ENCODE measurements at regions not wholly inside any gene's neighbourhood (a gene's known extent, or its start where the extent isn't known, plus 50 kb on each side); places are given as distances from the start of the nearest gene placed in this dataset.

GRCh38 chr16:77592021-77592420, 130.3 kb upstream of the NUDT7 start:
- DNase-seq (ENCODE audit: low read depth), result no peak

- DNase-seq (ENCODE audit: low read depth), result no peak
Measured at GRCh38 chr16:77594057-77594456, 128.3 kb upstream of the NUDT7 start.

GRCh38 chr16:77594799-77595596, 127.3 kb upstream of the NUDT7 start:
- DNase-seq (ENCODE audit: low read depth), result no peak

- DNase-seq (ENCODE audit: low read depth), result peak; percentile 75
Measured at GRCh38 chr16:77596261-77596660, 126.1 kb upstream of the NUDT7 start.

- DNase-seq (ENCODE audit: low read depth), result peak; percentile 21
Measured at GRCh38 chr16:77599793-77600415, 122.4 kb upstream of the NUDT7 start.

- no peak for DNase-seq (ENCODE audit: low read depth)
Measured at GRCh38 chr16:77600555-77600954, 121.8 kb upstream of the NUDT7 start.

GRCh38 chr16:77603656-77604055, 118.7 kb upstream of the NUDT7 start:
- no peak for DNase-seq (ENCODE audit: low read depth)

- DNase-seq (ENCODE audit: low read depth), result no peak
Measured at GRCh38 chr16:77610496-77610895, 111.8 kb upstream of the NUDT7 start.

- no peak for DNase-seq (ENCODE audit: low read depth)
Measured at GRCh38 chr16:77611386-77611785, 110.9 kb upstream of the NUDT7 start.

GRCh38 chr16:77612596-77612995, 109.7 kb upstream of the NUDT7 start:
- DNase-seq (ENCODE audit: low read depth), result no peak

- no peak for DNase-seq (ENCODE audit: low read depth)
Measured at GRCh38 chr16:77613095-77613494, 109.2 kb upstream of the NUDT7 start.

GRCh38 chr16:77617553-77617952, 104.8 kb upstream of the NUDT7 start:
- DNase-seq (ENCODE audit: low read depth), result no peak

- DNase-seq (ENCODE audit: low read depth), result no peak
Measured at GRCh38 chr16:77617996-77618395, 104.3 kb upstream of the NUDT7 start.

GRCh38 chr16:77618951-77619350, 103.4 kb upstream of the NUDT7 start:
- no peak for DNase-seq (ENCODE audit: low read depth)

- DNase-seq (ENCODE audit: low read depth), result no peak
Measured at GRCh38 chr16:77624085-77624484, 98.2 kb upstream of the NUDT7 start.

- no peak for DNase-seq (ENCODE audit: low read depth)
Measured at GRCh38 chr16:77636615-77637014, 85.7 kb upstream of the NUDT7 start.

- no peak for DNase-seq (ENCODE audit: low read depth)
Measured at GRCh38 chr16:77637940-77638339, 84.4 kb upstream of the NUDT7 start.

- DNase-seq (ENCODE audit: low read depth), result no peak
Measured at GRCh38 chr16:77643176-77643575, 79.1 kb upstream of the NUDT7 start.

GRCh38 chr16:77645764-77646163, 76.5 kb upstream of the NUDT7 start:
- no peak for DNase-seq (ENCODE audit: low read depth)

GRCh38 chr16:77647726-77648125, 74.6 kb upstream of the NUDT7 start:
- no peak for DNase-seq (ENCODE audit: low read depth)

GRCh38 chr16:77650761-77651160, 71.6 kb upstream of the NUDT7 start:
- no peak for DNase-seq (ENCODE audit: low read depth)

GRCh38 chr16:77652399-77652798, 69.9 kb upstream of the NUDT7 start:
- peak; percentile 9 for DNase-seq (ENCODE audit: low read depth)

GRCh38 chr16:77657016-77657415, 65.3 kb upstream of the NUDT7 start:
- peak; percentile 13 for DNase-seq (ENCODE audit: low read depth)

- DNase-seq (ENCODE audit: low read depth), result peak; percentile 37
Measured at GRCh38 chr16:77660311-77660710, 62.0 kb upstream of the NUDT7 start.

Measured in fibroblast of gingiva (primary cell).